Endothelial cell of umbilical vein (primary cell): ENCODE measurements at regions not wholly inside any gene's neighbourhood (a gene's known extent, or its start where the extent isn't known, plus 50 kb on each side); places are given as distances from the start of the nearest gene placed in this dataset.

Experiments
- BruUV-seq: library from RNA; stranded (reverse); fragments of 400-500 nt; replicated peaks from 2 replicates; lab custom pipeline; 2021; lab: Mats Ljungman, UMichigan
- CTCF ChIA-PET: fragments of 300-600, 350-600 bp; sonication (Branson Sonifier 250); formaldehyde crosslinking; loops from one replicate; lab custom pipeline; 2021; ENCODE audit warnings: antibody characterized with exemption, inconsistent platforms; lab: Charles Lee
- POLR2A ChIA-PET: fragments of 300-600, 350-600 bp; sonication (Branson Sonifier 250); formaldehyde crosslinking; loops from one replicate; lab custom pipeline; 2021; ENCODE audit warnings: antibody characterized with exemption, inconsistent platforms; lab: Charles Lee
- DNase-seq: peaks from one replicate; pipeline ENCODE4 v3.0.0-alpha.2; 2011; ENCODE audit warnings: low read depth, low spot score
- FAIRE-seq: peaks from 2 replicates; lab custom pipeline; 2011; peaks lifted over from hg19 to GRCh38; lab: Jason Lieb, UNC
- H2AFZ ChIP-seq: 2 replicates; pipeline ENCODE4 v1.6.0; 2012; ENCODE audit warnings: low read depth, low read length, control low read depth, inconsistent platforms
- H3K27ac ChIP-seq: 2 replicates; pipeline ENCODE4 v1.5.1; 2011; ENCODE audit warnings: low read depth, mild to moderate bottlenecking, control low read depth, low read length, moderate library complexity; ENCODE audit not compliant: insufficient read depth
- H3K27me3 ChIP-seq, 2 experiments: 2 replicates each; pipeline versions ENCODE4 v1.6.0 to v1.6.1; 2011; ENCODE audit warnings: low read length in 2 of 2, mixed read lengths in 1 of 2; ENCODE audit not compliant: control insufficient read depth in 2 of 2, insufficient read depth in 2 of 2
- H3K36me3 ChIP-seq, 2 experiments: 2 replicates in 1 of 2; 3 replicates in 1 of 2; pipeline ENCODE4 v1.5.1; 2011; ENCODE audit warnings: low read length in 2 of 2, mild to moderate bottlenecking in 1 of 2, moderate library complexity in 1 of 2; ENCODE audit not compliant: control insufficient read depth in 2 of 2, insufficient read depth in 2 of 2; ENCODE audit errors: extremely low read depth in 1 of 2
- H3K4me1 ChIP-seq: 3 replicates; pipeline ENCODE4 v1.5.1; 2011; ENCODE audit warnings: mild to moderate bottlenecking, low read length; ENCODE audit not compliant: control insufficient read depth, insufficient read depth; ENCODE audit errors: extremely low read depth
- H3K4me2 ChIP-seq: 2 replicates; pipeline ENCODE4 v1.6.1; 2011; ENCODE audit warnings: low read length, control low read depth, mixed read lengths; ENCODE audit not compliant: insufficient read depth
- H3K4me3 ChIP-seq, 3 experiments: fragments of 200-600 bp in 1 of 3; sonication (generic), shearing (Covaris generic) in 1 of 3; replicated peaks in 1 of 3; 2 replicates each; pipeline ENCODE4 v1.5.1; 2011 to 2016; ENCODE audit warnings: control low read depth in 3 of 3, low read length in 3 of 3, mild to moderate bottlenecking in 2 of 3, inconsistent platforms in 1 of 3, low read depth in 1 of 3, moderate library complexity in 1 of 3; ENCODE audit not compliant: insufficient read depth in 1 of 3
- H3K79me2 ChIP-seq: 2 replicates; pipeline ENCODE4 v1.6.0; 2012; ENCODE audit warnings: low read length, inconsistent platforms; ENCODE audit not compliant: control insufficient read depth, insufficient read depth
- H3K9ac ChIP-seq: replicated peaks from 2 replicates; pipeline ENCODE3; 2011; ENCODE audit warnings: low read length, control low read depth; ENCODE audit not compliant: insufficient read depth; ENCODE audit errors: extremely low read depth
- H3K9me1 ChIP-seq: replicated peaks from 3 replicates; pipeline ENCODE4 v1.6.0; 2011; ENCODE audit warnings: mild to moderate bottlenecking, low read length; ENCODE audit not compliant: control insufficient read depth, insufficient read depth; ENCODE audit errors: extremely low read depth
- H3K9me3 ChIP-seq: replicated peaks from 2 replicates; pipeline ENCODE4 v1.5.1; 2012; ENCODE audit warnings: low read length, inconsistent platforms; ENCODE audit not compliant: control insufficient read depth, insufficient read depth
- H4K20me1 ChIP-seq: replicated peaks from 2 replicates; pipeline ENCODE3; 2011; ENCODE audit warnings: mild to moderate bottlenecking, low read length; ENCODE audit not compliant: control insufficient read depth, insufficient read depth; ENCODE audit errors: extremely low read depth
- EZH2 ChIP-seq: IDR thresholded peaks from 2 replicates; pipeline ENCODE4 v1.6.1; 2012; ENCODE audit warnings: borderline replicate concordance, low read depth, mild to moderate bottlenecking, moderate library complexity, low read length, inconsistent platforms; ENCODE audit not compliant: severe bottlenecking
- FOS ChIP-seq: IDR thresholded peaks from 2 replicates; pipeline ENCODE4 v1.6.1; 2011; ENCODE audit warnings: mild to moderate bottlenecking, low read length, moderate library complexity, borderline replicate concordance; ENCODE audit not compliant: insufficient read depth
- GATA2 ChIP-seq: IDR thresholded peaks from 2 replicates; pipeline ENCODE4 v1.7.0; 2011; ENCODE audit warnings: low read depth, mild to moderate bottlenecking, moderate library complexity, mixed read lengths, low read length; ENCODE audit not compliant: insufficient read length, insufficient read depth
- JUN ChIP-seq: IDR thresholded peaks from 2 replicates; pipeline ENCODE4 v1.6.1; 2011; ENCODE audit warnings: borderline replicate concordance, low read depth; ENCODE audit not compliant: insufficient read length, insufficient read depth
- MAX ChIP-seq: IDR thresholded peaks from 2 replicates; pipeline ENCODE4 v1.6.1; 2011; ENCODE audit not compliant: insufficient read depth, insufficient read length
- MYC ChIP-seq: IDR thresholded peaks from one replicate; pipeline ENCODE4 v1.6.1; 2011; ENCODE audit warnings: mild to moderate bottlenecking, low read depth, low read length
- POLR2A ChIP-seq: IDR thresholded peaks from 2 replicates; pipeline ENCODE4 v1.6.1; 2012; ENCODE audit warnings: low read depth, mild to moderate bottlenecking, control low read depth, low read length
- POLR2AphosphoS5 ChIP-seq: IDR thresholded peaks from 2 replicates; pipeline ENCODE4 v1.6.1; 2012; ENCODE audit warnings: low read depth, mild to moderate bottlenecking, control low read depth, low read length, moderate library complexity; ENCODE audit not compliant: insufficient read depth
- dilution Hi-C: fragments of 300-500 bp; cut with MboI; formaldehyde crosslinking; loops from one replicate; pipeline ENCODE4 v1.15.0; 2019; ENCODE audit warnings: low sequenced_read_pairs; ENCODE audit not compliant: extremely low pct_ligation_motif_present
- intact Hi-C: fragments of 100-400 bp; cut with micrococcal nuclease; formaldehyde crosslinking; loops from one replicate; pipeline ENCODE4 v1.10.0; 2022
- TF ChIP-seq, protein P1 (sequence below), 2 donors: IDR thresholded peaks; 1 replicate in 1 of 2; 2 replicates in 1 of 2; pipeline ENCODE4 v1.5.1; 2011; ENCODE audit warnings: low read length in 2 of 2, mild to moderate bottlenecking in 2 of 2, moderate library complexity in 2 of 2, control low read depth in 1 of 2, inconsistent platforms in 1 of 2, low read depth in 1 of 2; ENCODE audit not compliant: insufficient read depth in 1 of 2; ENCODE audit errors: extremely low read depth in 1 of 2

DNA sequence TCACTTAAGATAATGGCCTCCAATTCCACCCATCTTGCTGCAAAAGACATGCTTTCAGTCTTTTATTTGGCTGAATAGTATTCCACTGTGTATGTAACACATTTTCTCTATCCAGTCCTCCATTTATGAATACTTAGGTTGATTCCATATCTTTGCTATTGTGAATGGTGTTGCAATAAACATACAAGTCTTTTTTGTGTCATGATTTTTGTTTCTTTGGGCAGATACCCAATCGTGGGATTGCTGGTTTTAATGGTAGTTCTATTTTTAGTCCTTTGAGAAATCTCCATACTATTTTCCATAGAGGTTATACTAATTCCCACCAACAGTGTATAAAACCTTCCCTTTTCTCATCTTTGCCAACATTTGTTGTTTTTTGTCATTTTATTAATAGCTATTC is 180.9 kb downstream of the SMIM20 start:
- BruUV-seq: no TSS peak
- ChIA-PET CTCF (interaction anchor here (0.9 kb wide), 1 partner anchor 13 kb away, joined by 4 read pairs; no protein-coding TSS in a partner anchor), POLR2A (no interaction called here)
- no peaks in the 10 kb centered on the region for H3K79me2 ChIP-seq
- no peaks in the 10 kb centered on the region for H3K27me3 ChIP-seq
- no peak overlapping the region for H2AFZ ChIP-seq
- no peak for DNase-seq
- dilution Hi-C loops: no loop called here
- no peaks in the 10 kb centered on the region for H4K20me1 ChIP-seq
- H3K4me1 ChIP-seq: no peaks in the 10 kb centered on the region
- no peak for TF ChIP-seq JUN
- no peak for TF ChIP-seq GATA2
- no peak for TF ChIP-seq MYC
- TF ChIP-seq POLR2A: no peak
- TF ChIP-seq EZH2: no peak
- no peak for TF ChIP-seq MAX
- no peak for TF ChIP-seq POLR2AphosphoS5
- TF ChIP-seq FOS: no peak
- TF ChIP-seq, protein P1, sequence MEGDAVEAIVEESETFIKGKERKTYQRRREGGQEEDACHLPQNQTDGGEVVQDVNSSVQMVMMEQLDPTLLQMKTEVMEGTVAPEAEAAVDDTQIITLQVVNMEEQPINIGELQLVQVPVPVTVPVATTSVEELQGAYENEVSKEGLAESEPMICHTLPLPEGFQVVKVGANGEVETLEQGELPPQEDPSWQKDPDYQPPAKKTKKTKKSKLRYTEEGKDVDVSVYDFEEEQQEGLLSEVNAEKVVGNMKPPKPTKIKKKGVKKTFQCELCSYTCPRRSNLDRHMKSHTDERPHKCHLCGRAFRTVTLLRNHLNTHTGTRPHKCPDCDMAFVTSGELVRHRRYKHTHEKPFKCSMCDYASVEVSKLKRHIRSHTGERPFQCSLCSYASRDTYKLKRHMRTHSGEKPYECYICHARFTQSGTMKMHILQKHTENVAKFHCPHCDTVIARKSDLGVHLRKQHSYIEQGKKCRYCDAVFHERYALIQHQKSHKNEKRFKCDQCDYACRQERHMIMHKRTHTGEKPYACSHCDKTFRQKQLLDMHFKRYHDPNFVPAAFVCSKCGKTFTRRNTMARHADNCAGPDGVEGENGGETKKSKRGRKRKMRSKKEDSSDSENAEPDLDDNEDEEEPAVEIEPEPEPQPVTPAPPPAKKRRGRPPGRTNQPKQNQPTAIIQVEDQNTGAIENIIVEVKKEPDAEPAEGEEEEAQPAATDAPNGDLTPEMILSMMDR (IDR thresholded peaks at IDR 0.05; ENCODE audit: extremely low read depth in 1 of 2, insufficient read depth in 1 of 2, low read depth in 1 of 2, low read length in 2 of 2): no peak
- H3K9me3 ChIP-seq: no peaks in the 10 kb centered on the region
- no peak overlapping the region for H3K27ac ChIP-seq
- no peaks in the 10 kb centered on the region for H3K9me1 ChIP-seq
- H3K4me2 ChIP-seq: no peak overlapping the region
- no peak overlapping the region for H3K9ac ChIP-seq
- FAIRE-seq: no peak
- intact Hi-C loops: no loop called here
- H3K36me3 ChIP-seq: no peaks in the 10 kb centered on the region
- no peak overlapping the region for H3K4me3 ChIP-seq
